CD4-positive, alpha-beta T cell treated with Interleukin-4 for 1 hour (primary cell): ENCODE measurements at regions not wholly inside any gene's neighbourhood (a gene's known extent, or its start where the extent isn't known, plus 50 kb on each side); places are given as distances from the start of the nearest gene placed in this dataset.
"Not testable (repeated sequence)": the region's sequence is repeated elsewhere in the genome, so short reads cannot be mapped to it uniquely, and the experiment has no call there.

Experiments
- DNase-seq, 2 donors: peaks; one replicate each; pipeline ENCODE4 v3.0.0-alpha.2; 2020 to 2022

- no peak for DNase-seq
Observed at GRCh38 chr11:39120890-39121289, 2338.6 kb downstream of the LRRC4C start.

- no peak for DNase-seq
Observed at GRCh38 chr11:39113606-39114005, 2345.8 kb downstream of the LRRC4C start.

GRCh38 chr11:39102236-39102635 is 2357.2 kb downstream of the LRRC4C start:
- DNase-seq = no peak

- no peak for DNase-seq
Observed at GRCh38 chr11:39078465-39078864, 2381.0 kb downstream of the LRRC4C start.

- no peak for DNase-seq
Observed at GRCh38 chr11:39037611-39038010, 2421.8 kb downstream of the LRRC4C start.

GRCh38 chr11:39036021-39036420 is 2423.4 kb downstream of the LRRC4C start:
- no peak for DNase-seq

GRCh38 chr11:39021539-39021938 is 2423.5 kb upstream of the RAG2 start:
- DNase-seq = no peak

- no peak for DNase-seq
Observed at GRCh38 chr11:39011797-39012196, 2413.8 kb upstream of the RAG2 start.

- DNase-seq = no peak
Observed at GRCh38 chr11:38990841-38991240, 2392.8 kb upstream of the RAG2 start.

GRCh38 chr11:38990139-38990538 is 2392.1 kb upstream of the RAG2 start:
- no peak for DNase-seq

- no peak for DNase-seq
Observed at GRCh38 chr11:38988908-38989307, 2390.9 kb upstream of the RAG2 start.

GRCh38 chr11:38972220-38972619 is 2374.2 kb upstream of the RAG2 start:
- DNase-seq = no peak

- no peak for DNase-seq
Observed at GRCh38 chr11:38971141-38971540, 2373.1 kb upstream of the RAG2 start.

- no peak for DNase-seq
Observed at GRCh38 chr11:38968951-38969350, 2370.9 kb upstream of the RAG2 start.

- DNase-seq = no peak
Observed at GRCh38 chr11:38952698-38953097, 2354.7 kb upstream of the RAG2 start.

- no peak for DNase-seq
Observed at GRCh38 chr11:38950867-38951266, 2352.8 kb upstream of the RAG2 start.

GRCh38 chr11:38948392-38948791 is 2350.4 kb upstream of the RAG2 start:
- DNase-seq = no peak

- DNase-seq = no peak
Observed at GRCh38 chr11:38937709-38938108, 2339.7 kb upstream of the RAG2 start.

GRCh38 chr11:38935941-38936340 is 2337.9 kb upstream of the RAG2 start:
- DNase-seq = no peak

- DNase-seq = no peak
Observed at GRCh38 chr11:38927993-38928392, 2330.0 kb upstream of the RAG2 start.

- DNase-seq = no peak
Observed at GRCh38 chr11:38924644-38925043, 2326.6 kb upstream of the RAG2 start.

GRCh38 chr11:38900211-38900610 is 2302.2 kb upstream of the RAG2 start:
- DNase-seq = no peak

- DNase-seq = not testable (repeated sequence)
Observed at GRCh38 chr11:38894201-38894600, 2296.2 kb upstream of the RAG2 start.

GRCh38 chr11:38884145-38884865 is 2286.3 kb upstream of the RAG2 start:
- DNase-seq = no peak

- DNase-seq = no peak
Observed at GRCh38 chr11:38867338-38867737, 2269.3 kb upstream of the RAG2 start.
